ENCODE measurements at regions not wholly inside any gene's neighbourhood (a gene's known extent, or its start where the extent isn't known, plus 50 kb on each side); places are given as distances from the start of the nearest gene placed in this dataset.
"Not testable (repeated sequence)": the region's sequence is repeated elsewhere in the genome, so short reads cannot be mapped to it uniquely, and the experiment has no call there.

DNA sequence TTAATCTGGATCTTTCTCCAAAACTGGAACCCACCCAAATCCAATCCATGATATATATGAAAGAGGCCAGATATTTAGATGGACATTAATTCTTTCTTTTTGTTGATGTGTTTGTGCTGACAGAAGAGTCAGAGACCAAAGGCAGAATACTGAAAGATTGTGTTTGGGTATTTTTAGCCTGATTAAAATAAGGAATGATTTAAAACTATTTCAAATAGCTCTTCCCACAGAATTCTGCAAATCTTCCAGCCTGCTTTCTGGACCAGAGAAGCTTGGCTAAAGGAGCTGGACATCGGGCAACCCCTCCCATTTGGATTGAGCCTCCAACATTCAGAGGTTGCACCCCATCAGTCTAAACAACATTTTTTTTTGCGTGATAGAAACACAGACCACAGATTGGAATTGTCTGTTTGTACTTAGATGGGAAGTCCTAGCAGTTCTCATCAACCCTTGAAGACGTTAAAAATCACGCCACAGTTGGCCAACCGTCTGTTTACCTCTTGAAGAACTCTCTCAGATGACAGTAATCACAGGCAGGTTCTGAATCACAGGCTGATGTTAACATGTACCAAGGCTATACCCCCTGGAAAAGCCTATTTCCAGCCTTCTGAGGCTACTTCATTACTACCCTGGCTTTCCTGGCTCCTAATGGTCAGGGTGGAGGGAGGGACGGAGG, 155.2 kb upstream of the NRP1 start:
- no peak for DNase-seq

DNA sequence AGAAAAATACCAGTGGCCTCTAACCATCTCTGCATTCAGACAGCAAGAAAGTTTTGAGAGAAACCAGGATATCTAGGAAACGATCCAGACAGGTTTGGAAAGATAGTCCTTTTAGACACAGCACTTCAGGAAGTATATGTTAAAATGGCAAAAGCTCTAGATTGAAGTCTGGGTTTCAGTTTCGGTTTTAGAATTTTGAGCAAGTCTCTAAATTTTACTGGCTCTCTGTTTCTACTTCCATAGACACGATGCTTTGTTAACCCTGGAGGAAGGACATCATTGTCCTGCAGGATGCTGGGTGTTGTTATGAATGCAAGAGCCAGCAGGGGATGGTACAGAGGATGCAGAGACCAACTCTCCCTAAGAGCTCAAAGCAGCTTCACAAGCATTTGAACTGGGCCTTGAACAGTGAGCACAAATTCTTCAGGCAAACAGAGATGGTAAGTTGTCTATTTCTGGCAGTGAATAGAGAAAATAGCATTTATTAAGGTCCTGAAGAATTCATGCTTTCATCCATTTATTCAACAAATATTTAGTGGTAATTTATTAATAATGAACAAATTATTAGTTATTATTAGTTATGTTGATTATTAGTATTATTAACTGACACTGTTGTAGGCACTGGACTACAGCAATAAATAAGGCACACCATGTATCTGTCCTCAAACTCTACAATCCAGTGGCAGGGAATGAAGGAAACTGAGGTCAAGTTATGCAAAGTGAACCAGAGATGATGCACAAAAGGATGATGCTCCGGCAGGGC, 152.7 kb upstream of the NRP1 start:
- peak; percentile 51 for DNase-seq

DNA sequence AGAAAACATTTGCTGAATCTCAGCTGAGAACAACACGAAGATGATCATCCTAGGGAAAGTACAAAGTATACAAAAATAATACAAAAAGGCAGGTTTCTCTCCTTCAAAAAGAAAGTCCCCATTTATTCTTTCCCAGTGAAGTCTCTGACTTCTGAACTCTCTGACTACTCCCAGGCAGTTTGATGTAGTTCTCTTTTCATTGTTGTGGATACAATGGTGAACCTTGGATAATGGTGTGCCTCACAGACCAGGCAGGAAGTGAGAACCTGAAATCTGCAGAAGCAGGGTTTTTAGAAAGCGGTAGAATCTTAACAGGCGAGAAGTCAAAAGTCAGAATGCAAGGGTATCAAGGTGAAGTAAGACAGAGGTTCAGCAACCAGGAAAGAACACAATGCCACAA, 150.8 kb upstream of the NRP1 start:
- DNase-seq: no peak

DNA sequence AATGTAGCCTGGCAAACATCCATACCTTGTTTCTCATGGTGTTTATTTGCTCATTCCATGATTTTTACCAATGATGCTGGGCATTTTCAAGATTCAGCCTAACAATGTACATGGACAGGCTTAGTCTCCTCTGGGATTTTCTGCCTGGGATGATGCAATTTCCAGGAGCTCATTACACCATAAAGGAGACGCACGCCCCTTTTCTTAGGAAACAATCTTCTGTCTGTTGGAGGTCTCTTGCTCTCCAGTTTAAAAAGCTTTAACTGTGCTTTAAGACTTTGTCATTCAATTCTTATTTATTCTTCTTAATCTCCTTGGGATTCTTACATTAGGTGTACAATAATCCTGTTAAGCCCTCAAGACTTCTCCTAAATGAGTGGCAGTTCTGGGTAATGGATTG, 150.3 kb upstream of the NRP1 start:
- DNase-seq: no peak

DNA sequence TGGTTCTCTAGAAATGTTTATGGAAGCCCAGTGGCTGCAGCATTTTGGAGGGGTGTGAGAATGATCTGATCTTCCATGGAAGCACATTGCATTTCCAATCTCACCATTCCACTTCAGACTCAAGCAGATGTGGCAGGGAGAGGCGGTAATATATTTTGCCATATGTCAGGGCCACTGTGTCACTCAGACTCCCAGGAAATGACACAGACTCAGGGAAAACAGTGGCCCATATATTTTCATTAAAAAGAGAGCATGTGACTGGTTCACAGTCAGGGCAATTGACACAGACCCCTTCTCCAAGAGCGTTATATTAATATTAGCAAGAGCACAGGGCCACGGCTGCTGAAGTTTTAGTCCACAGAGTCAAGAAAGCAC, 149.3 kb upstream of the NRP1 start:
- no peak for DNase-seq

DNA sequence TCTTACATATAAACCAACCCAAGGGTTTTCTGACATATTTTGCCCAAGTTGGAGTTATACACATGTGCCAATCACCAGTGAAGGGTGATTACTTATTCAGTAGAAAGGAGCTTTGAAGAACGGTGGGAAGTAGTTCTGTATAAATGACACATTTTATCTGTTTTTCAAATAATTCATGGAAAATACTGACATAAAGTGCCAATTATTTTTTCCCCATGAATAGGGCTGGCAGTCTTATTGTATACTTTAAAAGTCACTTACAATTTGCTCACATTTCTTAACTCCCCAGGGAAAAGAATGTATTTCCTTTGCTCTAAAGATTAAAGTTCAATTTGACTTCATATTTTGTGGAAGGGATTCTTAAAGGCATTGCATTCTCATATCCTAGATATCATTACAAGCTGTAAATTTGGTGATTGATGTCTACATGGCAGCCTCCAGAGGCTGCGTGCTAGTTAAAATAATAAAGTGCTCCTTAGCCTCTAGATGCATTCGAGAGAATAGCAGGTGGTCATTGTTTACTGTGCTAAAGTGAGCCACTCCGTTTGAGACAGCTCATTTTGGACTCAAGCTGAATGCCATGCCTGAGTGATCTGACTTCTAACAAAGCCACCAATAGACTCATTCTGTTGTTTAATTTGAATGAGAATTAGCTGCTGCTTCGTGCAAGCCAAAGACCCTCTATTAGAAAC, 148.8 kb upstream of the NRP1 start:
- DNase-seq: no peak

DNA sequence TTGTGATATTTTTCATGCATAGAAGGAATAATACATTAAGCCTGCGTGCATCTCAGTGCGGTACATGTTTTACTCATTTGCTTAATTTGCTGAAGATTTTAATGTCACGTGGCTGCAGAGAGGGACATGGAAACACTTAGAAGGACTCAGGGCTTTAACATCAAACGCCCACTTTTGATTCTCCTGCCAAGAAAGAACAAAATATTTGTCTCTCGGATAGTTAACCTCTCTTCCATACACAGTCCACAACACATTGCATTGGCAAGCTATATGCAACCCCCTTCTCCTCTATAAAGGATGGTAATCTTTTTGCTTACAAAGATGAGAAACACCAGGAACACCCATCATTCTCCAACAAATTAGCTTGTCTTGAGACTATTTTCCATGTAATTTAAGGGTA, 148.0 kb upstream of the NRP1 start:
- no peak for DNase-seq

DNA sequence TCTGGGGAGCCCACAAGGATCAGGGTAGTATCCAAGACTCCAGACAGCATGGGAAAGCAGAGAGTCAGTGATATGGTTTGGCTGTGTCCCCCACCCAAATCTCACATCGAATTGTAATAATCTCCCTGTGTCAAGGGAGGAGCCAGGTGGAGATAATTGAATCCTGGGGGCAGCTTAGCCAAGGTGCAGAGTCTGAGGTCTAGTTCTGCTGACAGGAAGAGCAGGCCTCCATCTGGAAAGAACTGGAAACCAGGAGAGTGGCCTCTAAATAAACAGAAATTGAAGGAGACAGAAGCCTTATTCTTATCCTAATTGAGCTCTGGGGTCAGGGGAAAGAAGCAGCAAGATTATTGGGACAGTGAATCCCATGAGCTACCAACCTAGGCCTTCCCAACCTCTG, 146.7 kb upstream of the NRP1 start:
- no peak for DNase-seq

DNA sequence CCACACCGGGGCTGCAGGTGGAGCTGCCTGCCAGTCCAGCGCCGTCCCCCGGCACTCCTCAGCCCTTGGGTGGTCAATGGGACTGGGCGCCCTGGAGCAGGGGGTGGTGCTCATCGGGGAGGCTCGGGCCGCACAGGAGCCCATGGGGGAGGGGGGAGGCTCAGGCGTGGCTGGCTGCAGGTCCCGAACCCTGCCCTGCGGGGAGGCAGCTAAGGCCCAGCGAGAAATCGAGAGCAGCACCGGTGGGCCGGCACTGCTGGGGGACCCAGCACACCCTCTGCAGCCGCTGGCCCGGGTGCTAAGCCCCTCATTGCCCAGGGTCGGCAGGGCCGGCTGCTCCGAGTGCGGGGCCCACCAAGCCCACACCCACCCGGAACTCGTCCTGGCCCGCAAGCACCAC, 145.9 kb upstream of the NRP1 start:
- not testable (repeated sequence) for DNase-seq

DNA sequence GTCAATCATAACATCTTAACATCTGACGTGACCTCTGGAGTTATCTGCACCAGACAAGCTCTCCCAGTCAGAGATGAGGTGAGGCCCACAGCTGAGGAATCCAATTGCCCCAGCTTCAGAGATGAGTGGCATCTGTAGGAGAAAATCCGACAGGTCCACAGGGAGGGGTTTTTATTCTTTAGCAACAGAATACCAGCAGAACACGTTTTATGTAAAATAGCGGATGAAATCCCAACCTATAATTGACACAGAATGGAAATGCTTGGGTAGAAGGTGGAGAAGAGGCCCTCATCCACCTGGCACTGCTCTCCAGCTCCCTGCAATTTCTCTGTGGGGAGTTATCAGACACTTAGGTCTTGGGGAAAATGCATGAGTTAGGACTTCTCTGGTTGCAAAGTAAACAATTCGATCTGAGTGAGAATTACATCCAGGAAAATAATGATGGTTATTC, 144.2 kb upstream of the NRP1 start:
- no peak for DNase-seq

DNA sequence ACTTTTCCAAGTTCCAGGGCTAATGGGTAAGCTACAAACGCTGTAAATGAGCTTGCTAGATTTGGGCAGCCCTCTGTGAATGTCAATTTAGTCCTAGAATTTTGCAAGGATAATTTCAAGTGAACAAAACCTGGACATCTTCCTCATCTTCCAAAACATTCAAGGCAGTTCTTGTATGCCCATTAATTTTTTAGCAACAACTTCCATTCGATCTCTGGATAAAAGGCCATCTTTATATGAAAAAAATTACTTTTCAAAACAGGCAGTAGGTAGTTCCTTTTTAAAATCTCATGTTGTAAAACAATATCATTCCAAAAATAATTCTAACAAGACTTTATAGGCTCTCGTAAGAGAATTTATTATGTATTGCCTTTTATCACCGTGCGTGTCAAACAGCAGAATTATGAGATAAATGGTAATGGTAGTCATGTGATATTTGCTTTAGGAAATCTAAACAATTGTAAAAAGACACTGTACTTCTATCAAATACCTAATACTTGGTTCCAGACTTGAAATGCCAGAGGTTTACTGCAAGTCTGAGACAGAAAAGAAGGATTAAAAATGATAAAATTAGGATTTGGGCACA, 143.7 kb upstream of the NRP1 start:
- no peak for DNase-seq

DNA sequence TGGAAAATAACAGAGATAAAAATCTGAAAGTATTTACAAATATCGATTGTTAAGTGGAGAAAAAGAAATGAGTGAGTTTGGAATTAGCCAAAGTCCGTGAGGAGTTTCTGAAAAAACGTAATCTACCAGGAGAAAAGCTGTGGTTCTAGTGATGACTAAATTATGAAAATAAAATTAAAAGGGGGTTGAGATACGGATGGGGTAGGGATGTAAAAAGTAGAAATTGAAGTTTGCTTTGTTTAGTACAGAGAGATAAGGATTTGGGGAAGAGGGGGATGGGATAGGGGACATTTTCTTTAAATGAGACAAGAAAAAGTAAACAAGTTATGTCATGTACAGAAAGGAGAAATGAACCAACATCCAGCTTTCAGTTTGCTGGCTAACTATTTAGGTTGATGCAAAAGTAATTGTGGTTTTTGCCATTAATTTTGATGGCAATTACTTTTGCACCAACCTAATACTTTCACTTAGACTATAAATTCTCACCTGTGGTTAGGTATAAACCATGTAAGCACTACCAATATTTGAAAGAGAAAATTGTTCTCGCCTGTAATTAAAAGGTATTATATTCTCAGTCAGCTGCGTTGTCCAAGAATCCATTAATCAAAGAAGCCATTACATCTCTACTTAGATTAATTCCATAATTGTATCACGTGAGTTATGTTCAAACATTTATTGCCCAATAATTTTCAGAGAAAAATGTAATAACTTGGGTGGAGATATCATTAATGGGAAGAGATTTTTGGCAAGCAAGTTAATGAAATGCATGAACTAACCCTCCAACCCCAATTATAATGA, 143.0 kb upstream of the NRP1 start:
- DNase-seq: no peak

DNA sequence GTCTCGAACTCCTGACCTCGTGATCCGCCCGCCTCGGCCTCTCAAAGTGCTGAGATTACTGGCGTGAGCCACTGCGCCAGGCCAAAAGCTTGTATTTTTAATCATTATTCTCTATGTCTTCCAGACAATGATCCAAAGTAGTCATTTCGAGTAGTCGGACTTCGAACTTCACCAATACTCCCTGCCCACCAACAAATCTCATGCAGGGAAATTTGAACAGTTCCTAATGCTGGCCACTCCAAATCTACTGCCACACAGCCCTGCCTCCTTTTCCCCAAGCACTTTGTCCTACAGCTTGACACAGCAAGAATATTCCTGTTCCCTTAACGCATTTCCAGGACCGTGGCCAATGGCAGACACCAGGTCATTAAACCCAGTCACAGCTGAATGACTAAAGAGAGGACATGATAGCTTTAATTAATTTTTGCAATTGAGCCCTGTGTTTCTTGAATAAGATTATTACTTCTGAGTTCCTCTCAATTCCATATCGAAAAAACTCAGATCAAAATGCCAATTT, 142.3 kb upstream of the NRP1 start:
- DNase-seq: no peak

DNA sequence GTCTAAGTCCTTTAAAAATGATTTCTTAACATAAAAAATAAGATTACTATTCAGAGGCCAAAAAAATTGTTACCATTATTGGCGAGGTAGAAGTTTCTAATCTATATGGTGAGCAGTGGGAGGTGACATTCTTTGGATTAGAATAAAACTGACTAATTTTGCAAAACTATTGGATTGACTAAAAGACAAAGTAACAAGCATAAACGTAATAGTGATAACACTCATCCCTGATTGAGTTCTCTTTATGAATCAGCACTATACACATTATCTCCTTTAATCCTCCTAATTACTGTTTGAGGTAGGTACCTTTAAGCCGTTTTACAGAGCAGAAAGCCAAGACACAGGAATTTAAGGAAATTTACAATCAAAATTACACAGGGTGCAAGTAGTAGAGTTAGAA, 139.2 kb upstream of the NRP1 start:
- no peak for DNase-seq

DNA sequence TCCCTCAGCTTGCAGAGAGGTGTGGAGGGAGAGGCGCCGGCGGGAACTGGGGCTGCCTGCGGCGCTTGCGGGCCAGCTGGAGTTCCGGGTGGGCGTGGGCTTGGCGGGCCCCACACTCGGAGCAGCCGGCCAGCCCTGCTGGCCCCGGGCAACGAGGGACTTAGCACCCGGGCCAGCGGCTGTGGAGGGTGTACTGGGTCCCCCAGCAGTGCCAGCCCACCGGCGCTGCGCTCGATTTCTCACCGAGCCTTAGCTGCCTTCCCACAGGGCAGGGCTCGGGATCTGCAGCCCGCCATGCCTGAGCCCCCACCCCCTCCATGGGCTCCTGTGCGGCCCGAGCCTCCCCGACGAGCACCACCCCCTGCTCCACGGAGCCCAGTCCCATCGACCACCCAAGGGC, 133.5 kb upstream of the NRP1 start:
- not testable (repeated sequence) for DNase-seq

DNA sequence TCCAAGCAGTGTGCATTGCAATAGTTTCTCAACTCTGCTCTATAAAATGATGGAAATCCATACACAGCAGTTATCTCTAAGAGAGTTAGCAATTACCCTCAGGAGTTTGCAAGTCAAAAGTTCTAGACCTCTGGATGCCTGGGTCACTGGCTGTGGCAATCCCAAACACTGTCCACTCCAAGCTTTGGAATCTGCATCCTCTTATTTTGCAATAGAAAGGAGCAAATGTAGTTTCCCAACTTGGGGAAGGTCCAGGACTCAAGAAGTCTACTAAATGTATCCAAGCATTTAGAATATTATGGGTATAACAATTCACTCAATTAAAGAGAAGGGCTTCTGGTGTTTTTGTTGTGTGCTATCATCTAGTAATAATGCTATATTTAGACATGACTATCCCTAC, 131.3 kb upstream of the NRP1 start:
- no peak for DNase-seq

DNA sequence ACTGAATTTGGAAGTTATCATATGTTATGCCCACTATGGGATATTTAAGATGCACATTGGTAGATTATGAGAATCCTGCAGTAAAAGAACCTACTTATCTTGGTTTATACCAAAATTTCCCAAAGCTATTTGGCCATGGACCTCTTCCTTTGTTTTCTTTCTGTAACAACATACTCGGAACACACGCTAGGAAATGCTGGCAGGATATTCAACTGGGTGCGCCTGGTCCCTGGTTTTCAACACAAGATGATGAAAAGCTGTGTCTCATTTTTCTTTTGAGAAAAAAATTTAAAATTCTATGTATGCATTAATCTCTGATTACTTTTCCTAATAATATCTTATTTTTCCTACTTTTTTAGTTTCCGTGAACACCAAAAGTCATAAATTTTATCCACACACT, 128.5 kb upstream of the NRP1 start:
- no peak for DNase-seq

DNA sequence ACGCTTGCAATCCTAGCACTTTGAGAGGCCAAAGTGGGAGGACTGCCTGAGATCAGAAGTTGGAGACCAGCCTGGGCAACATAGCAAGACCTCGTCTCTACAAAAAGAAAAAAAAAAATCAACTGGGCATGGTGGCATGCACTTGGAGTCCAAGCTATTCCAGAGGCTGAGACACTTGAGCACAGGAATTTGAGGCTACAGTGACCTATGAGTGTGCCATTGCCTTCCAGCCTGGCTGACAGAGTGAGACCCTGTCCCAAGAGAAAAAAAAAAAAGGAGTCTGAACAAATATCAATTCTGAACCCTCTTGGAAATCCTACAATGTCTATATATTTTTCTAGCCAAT, 126.8 kb upstream of the NRP1 start:
- DNase-seq: no peak

DNA sequence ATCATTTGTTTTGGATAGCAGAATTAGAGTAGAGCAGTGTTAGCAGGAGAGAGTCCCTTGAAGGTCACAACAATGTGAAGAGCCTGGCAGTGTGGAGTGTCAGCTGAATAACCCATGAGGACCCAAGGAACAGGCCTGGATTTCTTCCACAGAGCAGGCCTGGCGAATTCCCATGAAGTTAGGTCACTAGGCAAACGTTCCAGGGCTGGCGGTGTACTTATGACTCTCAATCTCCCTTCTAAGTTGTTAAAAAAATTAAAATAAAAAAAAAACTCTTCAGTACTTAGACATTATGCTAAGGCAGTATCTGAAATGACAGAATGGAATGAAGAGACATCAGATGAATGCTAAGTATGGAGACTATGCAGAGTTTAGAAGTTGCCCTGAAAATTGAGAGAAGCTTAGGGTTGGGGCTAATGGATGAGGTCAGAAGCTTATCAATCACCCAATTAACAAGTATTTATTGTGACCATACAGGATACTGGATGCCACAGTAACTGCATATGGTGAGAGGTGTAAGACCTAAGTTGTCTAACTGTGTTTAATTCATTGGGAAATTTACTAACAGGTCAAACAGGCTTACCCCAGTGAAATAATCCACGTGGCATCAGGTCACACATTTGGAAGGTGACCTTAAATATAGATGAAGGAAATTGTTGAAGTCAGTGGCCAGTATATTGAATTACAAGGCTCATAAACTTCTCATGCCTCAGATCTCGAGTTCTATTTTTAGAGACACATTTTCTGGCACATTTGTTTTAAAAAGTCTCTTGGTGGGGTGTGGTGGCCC, 126.2 kb upstream of the NRP1 start:
- DNase-seq: no peak

DNA sequence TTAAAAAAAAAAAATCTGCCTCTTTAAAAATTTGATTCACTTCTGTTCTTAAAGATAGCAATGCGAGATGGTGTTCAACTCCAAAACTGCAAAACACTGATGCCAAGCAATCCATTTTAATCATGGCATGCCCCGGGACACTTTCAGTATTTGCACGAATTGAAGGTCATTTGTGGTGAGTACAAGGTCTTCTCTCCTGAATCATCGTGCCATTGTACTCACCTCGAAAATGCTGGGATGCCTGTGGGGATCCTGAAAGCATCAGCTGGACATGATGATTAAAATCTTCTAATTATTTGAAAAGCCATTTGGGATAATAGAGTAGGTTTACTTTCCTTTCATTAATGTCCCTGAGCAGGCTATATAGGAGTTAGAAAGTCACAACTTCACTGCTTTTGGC, 125.1 kb upstream of the NRP1 start:
- DNase-seq: no peak

DNA sequence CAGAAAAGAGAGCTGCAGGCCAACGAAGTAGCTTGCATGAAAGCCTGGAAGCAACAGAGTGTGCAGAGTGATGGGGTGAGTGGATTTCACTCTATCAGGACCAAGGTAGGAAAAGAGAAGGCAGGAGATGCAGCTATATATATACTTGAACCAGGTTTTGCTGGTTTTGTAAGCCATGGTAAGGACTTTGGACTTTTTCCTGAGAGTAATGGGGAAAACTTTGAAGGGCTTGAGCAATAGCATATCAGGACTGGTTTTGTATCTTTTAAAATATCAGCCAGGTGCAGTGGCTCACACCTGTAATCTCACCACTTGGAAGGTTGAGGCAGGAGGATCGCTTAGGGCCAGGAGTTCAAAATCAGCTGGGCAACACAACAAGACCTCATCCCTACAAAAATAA, 120.6 kb upstream of the NRP1 start:
- no peak for DNase-seq

DNA sequence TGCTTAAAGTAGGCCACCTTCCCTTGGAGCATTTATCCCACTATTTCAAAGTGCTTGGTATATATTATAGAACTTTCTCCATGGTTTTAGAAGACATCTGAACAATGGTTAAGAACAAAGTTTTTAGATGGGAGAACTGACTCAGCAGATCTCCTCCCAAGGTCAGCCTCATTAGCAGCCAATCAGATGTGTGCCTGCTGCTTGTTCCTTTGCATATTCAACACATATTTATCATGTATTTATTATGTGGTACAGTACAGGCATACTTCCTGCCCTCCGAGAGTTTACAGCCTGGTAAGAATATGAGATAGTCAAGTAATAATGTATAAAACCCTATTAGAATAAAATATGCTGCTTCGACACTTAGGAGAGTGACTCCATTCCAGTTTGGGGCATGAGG, 120.1 kb upstream of the NRP1 start:
- no peak for DNase-seq
